ENCODE measurements at regions not wholly inside any gene's neighbourhood (a gene's known extent, or its start where the extent isn't known, plus 50 kb on each side); places are given as distances from the start of the nearest gene placed in this dataset.

DNA sequence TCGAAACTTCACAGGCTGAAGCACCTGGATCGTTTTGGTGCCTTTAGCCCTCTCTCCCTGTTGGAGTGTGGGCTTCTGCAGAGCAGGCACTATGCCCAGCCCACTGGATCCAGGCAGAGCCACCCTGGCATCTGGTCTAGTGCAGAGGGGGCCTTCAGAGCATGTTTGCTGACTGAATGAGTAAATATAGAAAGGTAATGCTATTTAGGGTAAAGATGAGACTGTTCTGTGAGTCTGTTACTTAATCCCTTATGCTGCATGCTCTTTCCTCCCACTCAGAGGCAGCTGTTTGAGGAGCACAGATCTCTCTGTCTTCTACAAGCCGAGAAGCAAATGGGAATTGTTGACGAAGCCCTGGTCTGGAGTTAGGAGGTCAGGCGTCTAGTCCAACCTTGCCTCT lies 130.2 kb downstream of the RGPD3 start:
- TF ChIP-seq, protein P1, sequence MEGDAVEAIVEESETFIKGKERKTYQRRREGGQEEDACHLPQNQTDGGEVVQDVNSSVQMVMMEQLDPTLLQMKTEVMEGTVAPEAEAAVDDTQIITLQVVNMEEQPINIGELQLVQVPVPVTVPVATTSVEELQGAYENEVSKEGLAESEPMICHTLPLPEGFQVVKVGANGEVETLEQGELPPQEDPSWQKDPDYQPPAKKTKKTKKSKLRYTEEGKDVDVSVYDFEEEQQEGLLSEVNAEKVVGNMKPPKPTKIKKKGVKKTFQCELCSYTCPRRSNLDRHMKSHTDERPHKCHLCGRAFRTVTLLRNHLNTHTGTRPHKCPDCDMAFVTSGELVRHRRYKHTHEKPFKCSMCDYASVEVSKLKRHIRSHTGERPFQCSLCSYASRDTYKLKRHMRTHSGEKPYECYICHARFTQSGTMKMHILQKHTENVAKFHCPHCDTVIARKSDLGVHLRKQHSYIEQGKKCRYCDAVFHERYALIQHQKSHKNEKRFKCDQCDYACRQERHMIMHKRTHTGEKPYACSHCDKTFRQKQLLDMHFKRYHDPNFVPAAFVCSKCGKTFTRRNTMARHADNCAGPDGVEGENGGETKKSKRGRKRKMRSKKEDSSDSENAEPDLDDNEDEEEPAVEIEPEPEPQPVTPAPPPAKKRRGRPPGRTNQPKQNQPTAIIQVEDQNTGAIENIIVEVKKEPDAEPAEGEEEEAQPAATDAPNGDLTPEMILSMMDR (IDR thresholded peaks at IDR 0.05; ENCODE audit: low read depth, low read length), result no peak
- no peak for TF ChIP-seq EZH2phosphoT487 (IDR thresholded peaks at IDR 0.05; ENCODE audit: low read depth)
